ENCODE measurements at regions not wholly inside any gene's neighbourhood (a gene's known extent, or its start where the extent isn't known, plus 50 kb on each side); places are given as distances from the start of the nearest gene placed in this dataset.

DNA sequence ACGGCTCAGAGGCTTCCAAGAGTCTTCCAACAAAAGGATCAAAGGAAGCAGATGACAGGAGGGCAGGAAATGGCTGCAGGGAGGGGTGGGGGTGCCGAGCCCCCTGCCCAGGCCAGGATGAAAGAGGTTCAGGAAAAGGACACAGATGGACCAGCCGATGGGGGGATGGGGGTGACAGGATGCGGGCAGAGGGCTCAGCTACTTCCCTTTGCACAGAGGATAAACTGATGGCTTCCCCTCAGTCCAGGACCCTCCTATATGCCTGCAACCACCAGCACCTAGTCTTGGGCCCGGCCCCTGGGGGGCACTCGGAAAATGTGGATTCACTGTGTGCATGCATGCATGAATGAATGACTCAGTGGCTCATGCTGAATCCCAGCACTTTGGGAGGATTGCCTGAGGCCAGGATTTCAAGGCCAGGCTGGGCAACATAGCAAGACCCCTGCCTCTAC, 148.2 kb downstream of the C9orf50 start:
- no peaks in the 10 kb centered on the region for H3K36me3 ChIP-seq (ENCODE audit: control insufficient read depth in 1 of 2, insufficient read depth in 2 of 2, low read depth in 1 of 2, low read length in 2 of 2)
- H2BK120ac ChIP-seq (ENCODE audit: low read depth, low read length), result no peak overlapping the region
- no peak overlapping the region for H3K23ac ChIP-seq (ENCODE audit: low read length in 2 of 2)
- no peaks in the 10 kb centered on the region for H3K27me3 ChIP-seq (ENCODE audit: control insufficient read depth in 1 of 2, insufficient read depth in 1 of 2, low read length in 2 of 2)
- no peak overlapping the region for H4K8ac ChIP-seq (ENCODE audit: low read length)
- no peak overlapping the region for H3K4me3 ChIP-seq (ENCODE audit: insufficient read depth in 1 of 2, low read depth in 1 of 2, low read length in 2 of 2)
- peaks cover 34% of the 10 kb centered on the region for H3K4me1 ChIP-seq (ENCODE audit: control insufficient read depth, insufficient read depth, low read depth, low read length)
- H2BK5ac ChIP-seq (ENCODE audit: low read depth, low read length, poor library complexity, severe bottlenecking), result no peak overlapping the region
- H3K9ac ChIP-seq (ENCODE audit: low read length), result peak overlapping the region; percentile 71
- no peak overlapping the region for H2AFZ ChIP-seq (ENCODE audit: low read depth, low read length)
- DNase-seq, result no peak
- H2AK5ac ChIP-seq (ENCODE audit: low read length, severe bottlenecking), result peak overlapping the region; percentile 0
- H4K91ac ChIP-seq (ENCODE audit: low read length), result no peak overlapping the region
- H3K18ac ChIP-seq (ENCODE audit: low read depth in 1 of 2, low read length in 2 of 2), result peak overlapping the region in 1 of 2 experiments; percentile 14
- H3K4me2 ChIP-seq (ENCODE audit: low read length, poor library complexity, severe bottlenecking), result no peak overlapping the region
- WGBS, result 64% methylated on average over 6 of the region's 6 CpGs
- no peak overlapping the region for H3K27ac ChIP-seq (ENCODE audit: low read length, poor library complexity, severe bottlenecking)
- peaks cover 5% of the 10 kb centered on the region for H3K9me3 ChIP-seq (ENCODE audit: control insufficient read depth, low read length)
- no peak overlapping the region for H2BK15ac ChIP-seq (ENCODE audit: low read depth, poor library complexity, severe bottlenecking)
- no peaks in the 10 kb centered on the region for H3K79me1 ChIP-seq (replicated peaks; ENCODE audit: low read length, poor library complexity, severe bottlenecking)
- H3K14ac ChIP-seq (ENCODE audit: low read length in 2 of 2), result no peak overlapping the region
- peak overlapping the region in 1 of 2 experiments; percentile 15 for H2BK12ac ChIP-seq (ENCODE audit: low read length in 2 of 2)
- H3K4ac ChIP-seq (ENCODE audit: low read depth in 1 of 2, low read length in 2 of 2), result no peak overlapping the region

DNA sequence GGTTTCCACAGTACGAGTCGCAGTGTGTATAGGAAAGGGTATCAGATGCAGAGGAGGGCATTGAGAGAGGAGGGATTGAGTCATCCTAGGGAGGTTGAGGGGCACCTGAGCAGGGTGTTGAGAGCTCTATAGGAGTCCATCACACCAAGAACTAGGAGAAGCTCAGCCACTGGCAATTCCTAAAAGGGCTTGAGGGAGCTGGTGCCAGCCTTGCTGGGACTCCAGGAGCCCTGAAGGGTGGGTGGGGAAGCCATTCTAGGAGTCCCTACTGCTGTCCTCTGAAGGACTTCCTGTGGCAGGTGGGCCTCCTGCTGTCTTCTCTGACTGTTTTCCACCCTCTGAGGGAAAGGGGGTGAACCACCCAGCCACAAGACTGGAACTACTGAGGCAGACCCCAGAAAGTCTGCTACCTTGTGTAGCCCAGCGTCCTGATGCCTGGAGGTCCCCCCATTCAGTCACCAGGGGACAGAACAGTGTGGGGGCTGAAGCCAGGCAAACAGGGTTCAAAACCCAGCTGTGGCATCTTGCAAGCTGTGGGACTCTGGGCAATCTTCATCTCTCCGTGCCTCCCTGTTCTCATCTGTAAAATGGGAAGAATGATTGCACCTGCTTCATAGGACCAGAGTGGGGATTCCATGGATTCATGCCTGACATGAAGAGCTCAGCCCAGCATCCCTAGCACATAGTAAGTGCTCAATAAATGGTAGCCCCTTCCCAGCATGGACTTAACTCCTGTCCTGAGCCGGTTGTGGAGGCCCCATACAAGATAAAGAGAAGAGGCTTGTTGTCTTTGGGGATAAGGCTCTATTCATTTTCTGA, 149.5 kb downstream of the C9orf50 start:
- Histone ChIP-seq H3K14ac (ENCODE audit: low read length in 2 of 2) (no peak overlapping the region), H4K91ac (ENCODE audit: low read length) (peak overlapping the region; percentile 35), H3K18ac (ENCODE audit: low read depth in 1 of 2, low read length in 2 of 2) (peak overlapping the region in 1 of 2 experiments; percentile 5), H2BK12ac (ENCODE audit: low read length in 2 of 2) (peak overlapping the region; percentile 22 to 47), H2BK120ac (ENCODE audit: low read depth, low read length) (no peak overlapping the region), H3K4me2 (ENCODE audit: low read length, poor library complexity, severe bottlenecking) (no peak overlapping the region), H2AK5ac (ENCODE audit: low read length, severe bottlenecking) (peak overlapping the region; percentile 50), H3K9ac (ENCODE audit: low read length) (peak overlapping the region; percentile 67), H2BK5ac (ENCODE audit: low read depth, low read length, poor library complexity, severe bottlenecking) (no peak overlapping the region), H3K27ac (ENCODE audit: low read length, poor library complexity, severe bottlenecking) (no peak overlapping the region), H3K23ac (ENCODE audit: low read length in 2 of 2) (no peak overlapping the region), H3K9me3 (ENCODE audit: control insufficient read depth, low read length) (peaks cover 5% of the 10 kb centered on the region), H3K36me3 (ENCODE audit: control insufficient read depth in 1 of 2, insufficient read depth in 2 of 2, low read depth in 1 of 2, low read length in 2 of 2) (no peaks in the 10 kb centered on the region), H4K8ac (ENCODE audit: low read length) (no peak overlapping the region), H3K27me3 (ENCODE audit: control insufficient read depth in 1 of 2, insufficient read depth in 1 of 2, low read length in 2 of 2) (no peaks in the 10 kb centered on the region), H2AFZ (ENCODE audit: low read depth, low read length) (no peak overlapping the region), H2BK15ac (ENCODE audit: low read depth, poor library complexity, severe bottlenecking) (peak overlapping the region; percentile 45), H3K4ac (ENCODE audit: low read depth in 1 of 2, low read length in 2 of 2) (peak overlapping the region in 1 of 2 experiments; percentile 24), H3K4me1 (ENCODE audit: control insufficient read depth, insufficient read depth, low read depth, low read length) (peaks cover 41% of the 10 kb centered on the region), H3K4me3 (ENCODE audit: insufficient read depth in 1 of 2, low read depth in 1 of 2, low read length in 2 of 2) (peak overlapping the region in 1 of 2 experiments; percentile 5), H3K79me1 (replicated peaks; ENCODE audit: low read length, poor library complexity, severe bottlenecking) (no peaks in the 10 kb centered on the region)
- no peak for DNase-seq
- 90% methylated on average over 4 of the region's 5 CpGs for WGBS

DNA sequence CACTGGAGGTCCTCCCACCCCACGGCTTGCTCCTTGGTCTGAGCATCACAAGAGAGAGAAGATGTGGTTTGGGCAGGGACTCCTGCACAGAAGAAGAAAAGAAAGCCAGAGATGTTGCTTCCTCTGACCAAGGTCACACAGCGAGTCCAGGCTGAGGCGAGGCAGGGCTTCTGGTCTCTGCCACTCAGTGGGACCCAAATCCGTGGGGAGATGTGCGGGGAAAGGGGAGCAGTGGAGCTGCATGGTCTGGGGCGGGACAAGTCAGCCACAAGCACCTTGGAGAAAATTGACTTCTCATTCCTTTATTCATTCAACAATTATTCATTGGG, 150.9 kb downstream of the C9orf50 start:
- Histone ChIP-seq H3K14ac (ENCODE audit: low read length in 2 of 2) (no peak overlapping the region), H2BK15ac (ENCODE audit: low read depth, poor library complexity, severe bottlenecking) (no peak overlapping the region), H4K8ac (ENCODE audit: low read length) (peak overlapping the region; percentile 43), H3K9ac (ENCODE audit: low read length) (peak overlapping the region; percentile 67), H3K18ac (ENCODE audit: low read depth in 1 of 2, low read length in 2 of 2) (peak overlapping the region in 1 of 2 experiments; percentile 52), H2BK12ac (ENCODE audit: low read length in 2 of 2) (peak overlapping the region; percentile 22 to 42), H3K36me3 (ENCODE audit: control insufficient read depth in 1 of 2, insufficient read depth in 2 of 2, low read depth in 1 of 2, low read length in 2 of 2) (no peaks in the 10 kb centered on the region), H2BK120ac (ENCODE audit: low read depth, low read length) (no peak overlapping the region), H2AK5ac (ENCODE audit: low read length, severe bottlenecking) (peak overlapping the region; percentile 27), H3K4me2 (ENCODE audit: low read length, poor library complexity, severe bottlenecking) (no peak overlapping the region), H3K4me1 (ENCODE audit: control insufficient read depth, insufficient read depth, low read depth, low read length) (peaks cover 55% of the 10 kb centered on the region), H3K27me3 (ENCODE audit: control insufficient read depth in 1 of 2, insufficient read depth in 1 of 2, low read length in 2 of 2) (no peaks in the 10 kb centered on the region), H2BK5ac (ENCODE audit: low read depth, low read length, poor library complexity, severe bottlenecking) (no peak overlapping the region), H4K91ac (ENCODE audit: low read length) (no peak overlapping the region), H2AFZ (ENCODE audit: low read depth, low read length) (no peak overlapping the region), H3K4ac (ENCODE audit: low read depth in 1 of 2, low read length in 2 of 2) (no peak overlapping the region), H3K79me1 (replicated peaks; ENCODE audit: low read length, poor library complexity, severe bottlenecking) (no peaks in the 10 kb centered on the region), H3K4me3 (ENCODE audit: insufficient read depth in 1 of 2, low read depth in 1 of 2, low read length in 2 of 2) (no peak overlapping the region), H3K9me3 (ENCODE audit: control insufficient read depth, low read length) (peaks cover 2% of the 10 kb centered on the region), H3K23ac (ENCODE audit: low read length in 2 of 2) (no peak overlapping the region), H3K27ac (ENCODE audit: low read length, poor library complexity, severe bottlenecking) (no peak overlapping the region)
- 87% methylated on average over 6 of the region's 6 CpGs for WGBS
- no peak for DNase-seq

DNA sequence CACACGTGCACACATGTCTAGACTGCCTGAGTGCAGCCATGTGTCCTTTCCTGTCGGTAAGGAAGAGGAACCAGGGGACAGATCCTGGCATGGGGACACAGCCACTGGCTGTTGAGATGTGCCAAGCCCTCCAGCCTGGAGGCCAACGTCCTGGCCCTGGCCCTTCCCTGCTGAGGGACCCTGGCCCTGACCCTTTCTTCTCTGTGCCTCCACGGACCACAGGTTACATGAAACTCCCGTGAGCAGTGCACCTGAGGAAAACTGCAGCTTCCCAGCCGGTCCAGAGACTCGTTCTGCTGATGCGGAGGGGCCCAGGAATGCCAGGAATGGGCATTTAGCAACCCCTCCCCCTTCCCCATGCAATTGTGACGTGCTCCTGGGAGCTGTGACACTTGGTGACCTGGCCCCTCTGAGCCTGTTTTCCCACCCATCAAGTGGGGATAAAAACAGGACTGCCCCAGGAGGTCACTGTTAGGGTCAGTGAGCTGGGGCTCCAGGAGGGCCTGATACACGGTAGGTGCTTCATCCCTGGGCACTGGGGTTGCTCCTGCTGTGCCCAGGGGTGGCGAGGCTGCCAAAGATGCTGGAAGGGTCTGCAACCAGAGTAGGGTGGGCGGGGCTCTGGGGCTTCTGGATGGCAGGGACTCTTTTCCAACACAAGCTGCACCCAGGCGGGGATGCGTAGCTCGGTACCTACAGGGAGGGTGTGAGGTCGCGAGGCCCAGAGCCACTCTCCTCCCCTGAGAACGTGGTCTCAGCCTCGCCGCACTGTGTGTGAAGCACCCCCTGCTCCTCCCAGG, 151.5 kb downstream of the C9orf50 start:
- H3K36me3 ChIP-seq (ENCODE audit: control insufficient read depth in 1 of 2, insufficient read depth in 2 of 2, low read depth in 1 of 2, low read length in 2 of 2), result no peaks in the 10 kb centered on the region
- H3K4me2 ChIP-seq (ENCODE audit: low read length, poor library complexity, severe bottlenecking), result no peak overlapping the region
- H2BK5ac ChIP-seq (ENCODE audit: low read depth, low read length, poor library complexity, severe bottlenecking), result no peak overlapping the region
- peak overlapping the region; percentile 1 for H4K91ac ChIP-seq (ENCODE audit: low read length)
- no peak overlapping the region for H3K4me3 ChIP-seq (ENCODE audit: insufficient read depth in 1 of 2, low read depth in 1 of 2, low read length in 2 of 2)
- H2BK120ac ChIP-seq (ENCODE audit: low read depth, low read length), result no peak overlapping the region
- H3K4me1 ChIP-seq (ENCODE audit: control insufficient read depth, insufficient read depth, low read depth, low read length), result peaks cover 58% of the 10 kb centered on the region
- H3K27ac ChIP-seq (ENCODE audit: low read length, poor library complexity, severe bottlenecking), result no peak overlapping the region
- H3K14ac ChIP-seq (ENCODE audit: low read length in 2 of 2), result peak overlapping the region in 1 of 2 experiments; percentile 79
- no peaks in the 10 kb centered on the region for H3K9me3 ChIP-seq (ENCODE audit: control insufficient read depth, low read length)
- no peak for DNase-seq
- H3K9ac ChIP-seq (ENCODE audit: low read length), result peak overlapping the region; percentile 67
- H3K79me1 ChIP-seq (replicated peaks; ENCODE audit: low read length, poor library complexity, severe bottlenecking), result no peaks in the 10 kb centered on the region
- H3K23ac ChIP-seq (ENCODE audit: low read length in 2 of 2), result no peak overlapping the region
- peak overlapping the region in 1 of 2 experiments; percentile 88 for H3K18ac ChIP-seq (ENCODE audit: low read depth in 1 of 2, low read length in 2 of 2)
- H2AK5ac ChIP-seq (ENCODE audit: low read length, severe bottlenecking), result peak overlapping the region; percentile 27
- H2BK15ac ChIP-seq (ENCODE audit: low read depth, poor library complexity, severe bottlenecking), result no peak overlapping the region
- H4K8ac ChIP-seq (ENCODE audit: low read length), result peak overlapping the region; percentile 43
- H2BK12ac ChIP-seq (ENCODE audit: low read length in 2 of 2), result peak overlapping the region in 1 of 2 experiments; percentile 59
- no peaks in the 10 kb centered on the region for H3K27me3 ChIP-seq (ENCODE audit: control insufficient read depth in 1 of 2, insufficient read depth in 1 of 2, low read length in 2 of 2)
- WGBS, result 63% methylated on average over 20 of the region's 20 CpGs
- H2AFZ ChIP-seq (ENCODE audit: low read depth, low read length), result no peak overlapping the region
- no peak overlapping the region for H3K4ac ChIP-seq (ENCODE audit: low read depth in 1 of 2, low read length in 2 of 2)

All from mesenchymal stem cell (in vitro differentiated cells and primary cell).